Duodenal mucosa (tissue), 2 donors: ENCODE measurements at regions not wholly inside any gene's neighbourhood (a gene's known extent, or its start where the extent isn't known, plus 50 kb on each side); places are given as distances from the start of the nearest gene placed in this dataset.

Experiments
- H3K27ac ChIP-seq: one replicate; pipeline ENCODE4 v1.7.0; 2013; ENCODE audit warnings: low read depth, low read length
- H3K27me3 ChIP-seq, 2 donors: one replicate each; pipeline ENCODE4 v1.7.0; 2013; ENCODE audit warnings: low read length in 2 of 2, control low read depth in 1 of 2; ENCODE audit not compliant: insufficient read depth in 2 of 2, control insufficient read depth in 1 of 2
- H3K36me3 ChIP-seq, 2 donors: one replicate each; pipeline ENCODE4 v1.7.0; 2013; ENCODE audit warnings: low read length in 2 of 2, control low read depth in 1 of 2; ENCODE audit not compliant: insufficient read depth in 2 of 2, control insufficient read depth in 1 of 2
- H3K4me1 ChIP-seq, 2 donors: one replicate each; pipeline ENCODE4 v1.7.0; 2013; ENCODE audit warnings: low read length in 2 of 2, control low read depth in 1 of 2; ENCODE audit not compliant: insufficient read depth in 2 of 2, control insufficient read depth in 1 of 2
- H3K4me3 ChIP-seq, 2 donors: one replicate each; pipeline ENCODE4 v1.7.0; 2013; ENCODE audit warnings: low read length in 2 of 2, low read depth in 1 of 2
- H3K9ac ChIP-seq, 2 donors: one replicate each; pipeline ENCODE4 v1.7.0; 2013; ENCODE audit warnings: low read length in 2 of 2, low read depth in 1 of 2
- H3K9me3 ChIP-seq, 2 donors: one replicate each; pipeline ENCODE4 v1.7.0; 2013; ENCODE audit warnings: low read length in 2 of 2, control low read depth in 1 of 2; ENCODE audit not compliant: control insufficient read depth in 1 of 2

GRCh38 chr13:82358284-82358683, 1524.0 kb downstream of the SLITRK1 start:
- no peak overlapping the region for H3K4me3 ChIP-seq
- H3K27ac ChIP-seq: no peak overlapping the region
- peaks cover 0 to 8% of the 10 kb centered on the region in 2 donors for H3K9me3 ChIP-seq
- no peaks in the 10 kb centered on the region for H3K27me3 ChIP-seq
- H3K4me1 ChIP-seq: no peaks in the 10 kb centered on the region
- H3K9ac ChIP-seq: no peak overlapping the region
- H3K36me3 ChIP-seq: no peaks in the 10 kb centered on the region

- no peak overlapping the region for H3K27ac ChIP-seq
- peaks cover 0 to 8% of the 10 kb centered on the region in 2 donors for H3K9me3 ChIP-seq
These were observed 1525.4 kb downstream of the SLITRK1 start for GRCh38 chr13:82356667-82357410.

GRCh38 chr13:82344867-82345266, 1537.4 kb downstream of the SLITRK1 start:
- H3K36me3 ChIP-seq: no peaks in the 10 kb centered on the region
- no peaks in the 10 kb centered on the region for H3K27me3 ChIP-seq
- peaks cover 0 to 3% of the 10 kb centered on the region in 2 donors for H3K9me3 ChIP-seq
- H3K4me3 ChIP-seq: no peak overlapping the region
- H3K4me1 ChIP-seq: no peaks in the 10 kb centered on the region
- H3K27ac ChIP-seq: no peak overlapping the region
- no peak overlapping the region for H3K9ac ChIP-seq

More at GRCh38 chr13:82356667-82357410, 1525.4 kb downstream of the SLITRK1 start:
- no peak overlapping the region for H3K4me3 ChIP-seq
- H3K4me1 ChIP-seq: no peaks in the 10 kb centered on the region
- no peaks in the 10 kb centered on the region for H3K36me3 ChIP-seq
- H3K27me3 ChIP-seq: no peaks in the 10 kb centered on the region
- H3K9ac ChIP-seq: no peak overlapping the region

GRCh38 chr13:82341116-82341515, 1541.2 kb downstream of the SLITRK1 start:
- H3K27ac ChIP-seq: no peak overlapping the region
- no peak overlapping the region for H3K9ac ChIP-seq
- no peak overlapping the region for H3K4me3 ChIP-seq
- H3K27me3 ChIP-seq: no peaks in the 10 kb centered on the region
- H3K9me3 ChIP-seq: peaks cover 0 to 3% of the 10 kb centered on the region in 2 donors
- H3K36me3 ChIP-seq: no peaks in the 10 kb centered on the region
- no peaks in the 10 kb centered on the region for H3K4me1 ChIP-seq

- Histone ChIP-seq H3K27me3 (no peaks in the 10 kb centered on the region), H3K9me3 (peaks cover 3% of the 10 kb centered on the region in 2 donors), H3K4me3 (no peak overlapping the region), H3K9ac (no peak overlapping the region), H3K36me3 (no peaks in the 10 kb centered on the region), H3K27ac (no peak overlapping the region), H3K4me1 (no peaks in the 10 kb centered on the region)
These were observed 1551.8 kb downstream of the SLITRK1 start for GRCh38 chr13:82330499-82330898.

GRCh38 chr13:82323101-82323500, 1559.2 kb downstream of the SLITRK1 start:
- no peaks in the 10 kb centered on the region for H3K4me1 ChIP-seq
- peaks cover 7 to 15% of the 10 kb centered on the region in 2 donors for H3K9me3 ChIP-seq
- no peaks in the 10 kb centered on the region for H3K27me3 ChIP-seq
- H3K36me3 ChIP-seq: no peaks in the 10 kb centered on the region
- no peak overlapping the region for H3K9ac ChIP-seq
- H3K27ac ChIP-seq: no peak overlapping the region
- no peak overlapping the region for H3K4me3 ChIP-seq

- no peak overlapping the region for H3K27ac ChIP-seq
- no peaks in the 10 kb centered on the region for H3K9me3 ChIP-seq
- no peak overlapping the region for H3K9ac ChIP-seq
- no peaks in the 10 kb centered on the region for H3K4me1 ChIP-seq
- no peaks in the 10 kb centered on the region for H3K27me3 ChIP-seq
- no peaks in the 10 kb centered on the region for H3K36me3 ChIP-seq
- no peak overlapping the region for H3K4me3 ChIP-seq
These were observed 1576.7 kb downstream of the SLITRK1 start for GRCh38 chr13:82305588-82305987.

- Histone ChIP-seq H3K9ac (no peak overlapping the region), H3K9me3 (peaks cover 0 to 4% of the 10 kb centered on the region in 2 donors), H3K4me1 (no peaks in the 10 kb centered on the region), H3K27ac (no peak overlapping the region), H3K36me3 (no peaks in the 10 kb centered on the region), H3K4me3 (no peak overlapping the region), H3K27me3 (no peaks in the 10 kb centered on the region)
These were observed 1584.2 kb downstream of the SLITRK1 start for GRCh38 chr13:82298106-82298505.

GRCh38 chr13:82294226-82294625, 1588.0 kb downstream of the SLITRK1 start:
- peaks cover 0 to 4% of the 10 kb centered on the region in 2 donors for H3K9me3 ChIP-seq
- H3K27me3 ChIP-seq: no peaks in the 10 kb centered on the region
- H3K4me1 ChIP-seq: no peaks in the 10 kb centered on the region

GRCh38 chr13:82292334-82292733, 1589.9 kb downstream of the SLITRK1 start:
- Histone ChIP-seq H3K9me3 (peaks cover 3 to 4% of the 10 kb centered on the region in 2 donors), H3K36me3 (no peaks in the 10 kb centered on the region), H3K4me3 (no peak overlapping the region), H3K27ac (no peak overlapping the region), H3K27me3 (no peaks in the 10 kb centered on the region), H3K4me1 (no peaks in the 10 kb centered on the region), H3K9ac (no peak overlapping the region)

More at GRCh38 chr13:82294226-82294625, 1588.0 kb downstream of the SLITRK1 start:
- Histone ChIP-seq H3K4me3 (no peak overlapping the region), H3K36me3 (no peaks in the 10 kb centered on the region), H3K27ac (no peak overlapping the region), H3K9ac (no peak overlapping the region)
